ENCODE measurements at regions not wholly inside any gene's neighbourhood (a gene's known extent, or its start where the extent isn't known, plus 50 kb on each side); places are given as distances from the start of the nearest gene placed in this dataset.

DNA sequence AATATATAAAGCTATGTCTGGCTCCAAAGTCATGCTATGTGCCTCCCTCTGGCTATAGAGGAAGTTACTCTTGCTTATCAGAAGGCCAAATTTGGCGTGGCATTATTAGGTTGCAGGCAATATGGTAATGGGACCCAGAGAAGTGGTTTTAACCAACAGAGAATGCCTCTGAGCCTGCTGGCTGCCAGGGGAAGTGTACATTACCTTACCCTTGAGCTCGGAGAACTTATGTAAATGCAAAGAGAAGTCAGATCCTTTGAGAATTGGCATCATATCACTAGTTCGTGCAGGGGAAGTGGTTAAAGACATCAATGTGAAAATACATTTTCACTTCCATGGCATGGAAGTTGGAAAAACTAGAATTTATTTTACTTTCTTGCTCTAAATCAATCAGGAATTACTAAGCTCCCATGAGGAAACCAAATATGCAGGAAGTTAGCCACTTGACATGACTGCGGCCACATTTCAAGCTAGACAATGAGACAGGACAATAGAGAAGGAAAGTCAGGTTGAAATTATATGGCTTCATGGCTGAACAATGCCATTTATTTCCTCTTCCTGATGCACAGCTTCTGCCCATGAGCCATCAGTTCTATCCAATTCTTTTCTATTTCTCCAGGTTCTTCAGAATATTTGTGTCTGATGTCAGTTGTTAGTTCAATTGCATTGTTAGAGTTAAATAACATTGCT lies 134.0 kb upstream of the PHACTR1 start:
- DNase-seq (ENCODE audit: low read depth) = no peak
- H3K4me3 ChIP-seq (ENCODE audit: low read depth, low read length) = no peak overlapping the region
- TF ChIP-seq, protein P1, sequence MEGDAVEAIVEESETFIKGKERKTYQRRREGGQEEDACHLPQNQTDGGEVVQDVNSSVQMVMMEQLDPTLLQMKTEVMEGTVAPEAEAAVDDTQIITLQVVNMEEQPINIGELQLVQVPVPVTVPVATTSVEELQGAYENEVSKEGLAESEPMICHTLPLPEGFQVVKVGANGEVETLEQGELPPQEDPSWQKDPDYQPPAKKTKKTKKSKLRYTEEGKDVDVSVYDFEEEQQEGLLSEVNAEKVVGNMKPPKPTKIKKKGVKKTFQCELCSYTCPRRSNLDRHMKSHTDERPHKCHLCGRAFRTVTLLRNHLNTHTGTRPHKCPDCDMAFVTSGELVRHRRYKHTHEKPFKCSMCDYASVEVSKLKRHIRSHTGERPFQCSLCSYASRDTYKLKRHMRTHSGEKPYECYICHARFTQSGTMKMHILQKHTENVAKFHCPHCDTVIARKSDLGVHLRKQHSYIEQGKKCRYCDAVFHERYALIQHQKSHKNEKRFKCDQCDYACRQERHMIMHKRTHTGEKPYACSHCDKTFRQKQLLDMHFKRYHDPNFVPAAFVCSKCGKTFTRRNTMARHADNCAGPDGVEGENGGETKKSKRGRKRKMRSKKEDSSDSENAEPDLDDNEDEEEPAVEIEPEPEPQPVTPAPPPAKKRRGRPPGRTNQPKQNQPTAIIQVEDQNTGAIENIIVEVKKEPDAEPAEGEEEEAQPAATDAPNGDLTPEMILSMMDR (IDR thresholded peaks at IDR 0.05; ENCODE audit: insufficient read depth, low read depth, low read length) = no peak

DNA sequence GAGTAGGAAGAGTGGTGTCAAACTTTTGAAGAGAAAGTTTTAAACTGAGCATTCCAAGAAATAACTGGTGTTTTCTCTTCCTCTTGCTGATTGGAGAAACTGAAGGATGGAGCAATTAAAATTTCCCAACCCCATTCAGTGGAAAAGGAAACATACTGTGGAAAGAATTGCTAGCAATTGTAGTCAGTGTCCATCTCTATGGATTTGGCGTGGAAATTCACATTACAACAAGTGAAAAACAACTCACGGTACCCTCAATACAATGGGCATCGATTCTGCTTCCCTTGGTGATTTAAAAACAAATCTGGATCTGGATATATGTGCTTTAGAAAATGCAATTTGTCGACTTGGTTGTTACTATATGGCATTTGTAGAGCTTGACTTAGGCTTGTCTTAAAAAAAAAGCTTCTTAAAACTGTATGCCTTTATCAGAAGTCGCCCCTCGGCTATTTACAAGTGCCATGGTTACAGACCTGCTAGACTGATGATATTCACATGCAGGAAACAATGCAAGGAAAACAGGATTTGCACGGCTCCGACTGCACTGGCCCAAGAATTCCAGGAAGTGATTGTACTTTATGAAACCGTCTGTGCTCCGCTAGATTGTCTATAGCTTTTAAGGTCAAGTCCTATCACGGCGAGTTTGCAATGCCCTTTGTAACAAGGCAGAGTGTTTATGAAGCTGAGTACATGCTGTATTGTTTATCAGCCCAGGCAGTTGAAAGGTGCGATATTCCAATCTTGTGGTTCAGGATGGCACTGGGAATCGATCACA lies 131.7 kb upstream of the PHACTR1 start:
- TF ChIP-seq, protein P1 (IDR thresholded peaks at IDR 0.05; ENCODE audit: insufficient read depth, low read depth, low read length) = no peak
- no peak overlapping the region for H3K4me3 ChIP-seq (ENCODE audit: low read depth, low read length)
- no peak for DNase-seq (ENCODE audit: low read depth)

- no peak overlapping the region for H3K4me3 ChIP-seq (ENCODE audit: low read depth, low read length)
- TF ChIP-seq, protein P1 (IDR thresholded peaks at IDR 0.05; ENCODE audit: insufficient read depth, low read depth, low read length) = no peak
- no peak for DNase-seq (ENCODE audit: low read depth)
Measured at GRCh38 chr6:12585497-12585958, 131.0 kb upstream of the PHACTR1 start.

DNA sequence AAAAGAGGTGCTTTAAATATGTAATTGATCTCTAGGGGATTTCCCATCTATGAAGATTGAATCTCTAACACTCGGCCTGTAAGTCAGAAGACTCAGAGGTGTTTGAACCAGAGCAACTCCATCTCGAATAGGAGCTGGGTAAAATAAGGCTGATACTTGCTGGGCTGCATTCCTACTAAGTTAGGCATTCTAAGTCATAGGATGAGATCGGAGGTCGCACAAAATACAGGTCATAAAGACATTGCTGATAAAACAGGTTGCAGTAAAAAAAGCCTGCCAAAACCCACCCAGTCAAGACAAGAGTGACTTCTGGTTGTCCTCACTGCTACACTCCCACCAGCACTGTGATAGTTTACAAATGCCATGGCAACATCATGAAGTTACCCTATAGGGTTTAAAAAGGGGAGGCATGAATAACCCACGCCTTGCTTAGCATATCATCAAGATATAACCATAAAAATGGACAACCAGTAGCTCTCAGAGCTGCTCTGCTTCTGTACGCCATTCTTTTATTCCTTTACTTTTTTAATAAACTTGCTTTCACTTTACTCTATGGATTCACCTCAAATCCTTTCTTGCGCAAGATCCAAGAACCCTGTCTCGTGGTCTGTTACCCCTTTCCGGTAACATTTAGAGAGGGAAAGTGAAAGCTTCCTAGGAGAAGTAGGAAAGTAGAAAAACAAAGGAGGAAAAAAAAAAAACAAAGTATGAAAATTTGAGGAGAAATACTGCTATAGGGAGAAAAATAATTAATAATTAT lies 129.7 kb upstream of the PHACTR1 start:
- TF ChIP-seq, protein P1 (IDR thresholded peaks at IDR 0.05; ENCODE audit: insufficient read depth, low read depth, low read length) = no peak
- peak; percentile 45 for DNase-seq (ENCODE audit: low read depth)

DNA sequence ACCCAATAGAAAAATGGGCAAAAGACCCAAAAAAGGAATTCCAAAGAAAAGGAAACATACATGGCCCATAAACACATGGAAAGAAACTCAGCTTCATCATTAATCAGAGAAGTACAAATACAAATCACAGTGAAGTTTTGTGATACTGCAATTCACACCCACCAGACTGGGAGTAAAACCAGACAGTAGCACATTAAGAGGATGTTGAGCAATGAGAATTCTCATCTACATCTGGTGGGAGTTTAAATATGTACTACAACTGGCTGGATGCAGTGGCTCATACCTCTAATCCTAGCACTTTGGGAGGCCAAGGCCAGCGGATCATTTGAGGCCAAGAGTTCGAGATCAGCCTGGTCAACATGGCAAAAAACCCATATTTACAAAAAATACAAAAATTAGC lies 125.7 kb upstream of the PHACTR1 start:
- no peak overlapping the region for H3K4me3 ChIP-seq (ENCODE audit: low read depth, low read length)
- peak; percentile 46 for DNase-seq (ENCODE audit: low read depth)
- TF ChIP-seq, protein P1 (IDR thresholded peaks at IDR 0.05; ENCODE audit: insufficient read depth, low read depth, low read length) = no peak

More for the DNA sequence above, 129.7 kb upstream of the PHACTR1 start:
- H3K4me3 ChIP-seq (ENCODE audit: low read depth, low read length) = no peak overlapping the region

DNA sequence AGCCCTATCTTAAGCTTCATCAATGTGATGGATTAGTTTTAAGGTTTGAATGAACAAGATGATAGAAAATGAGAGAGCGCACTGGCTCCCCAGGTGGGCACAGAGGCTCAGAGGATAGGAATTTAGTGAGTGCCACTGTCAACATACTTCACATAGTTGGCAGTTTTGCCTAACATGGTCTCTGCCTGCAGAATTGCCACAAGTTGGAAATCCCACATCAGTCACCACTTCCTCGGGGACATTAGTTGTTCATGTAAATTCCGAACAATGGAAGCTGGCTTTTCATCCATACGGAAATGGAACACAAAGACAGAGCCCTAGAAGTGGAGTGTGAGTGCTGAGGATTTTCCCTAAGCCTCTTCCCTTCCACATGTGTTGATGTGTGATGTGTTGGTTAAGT lies 123.9 kb upstream of the PHACTR1 start:
- no peak for DNase-seq (ENCODE audit: low read depth)
- H3K4me3 ChIP-seq (ENCODE audit: low read depth, low read length) = no peak overlapping the region
- TF ChIP-seq, protein P1 (IDR thresholded peaks at IDR 0.05; ENCODE audit: insufficient read depth, low read depth, low read length) = no peak
